NCI-H187 (cell line): ENCODE measurements at regions not wholly inside any gene's neighbourhood (a gene's known extent, or its start where the extent isn't known, plus 50 kb on each side); places are given as distances from the start of the nearest gene placed in this dataset.

Experiments used
- DNase-seq, 2 experiments: peaks; one replicate each; lab custom pipeline; 2025; lab: John Stamatoyannopoulos, UW

DNA sequence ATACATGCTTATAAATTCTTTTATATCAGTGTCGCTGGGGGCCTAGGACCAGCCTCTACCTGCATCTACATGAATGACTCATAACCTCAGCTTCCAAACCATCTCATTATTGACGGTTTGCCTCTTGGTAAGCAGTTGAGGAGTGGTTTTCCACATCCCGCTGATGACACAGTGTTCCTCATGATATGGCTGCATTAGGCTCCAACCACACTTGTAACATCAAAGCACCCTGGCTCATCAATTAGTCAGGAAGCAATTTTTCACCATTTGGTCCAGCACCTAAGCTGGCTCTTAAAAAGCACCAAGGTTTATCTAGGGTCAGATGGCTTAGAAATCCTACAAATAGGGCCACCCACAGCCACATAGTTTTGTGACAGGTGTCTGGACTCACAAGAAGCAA, 402.4 kb downstream of the ARHGEF28 start:
- DNase-seq: no peak

DNA sequence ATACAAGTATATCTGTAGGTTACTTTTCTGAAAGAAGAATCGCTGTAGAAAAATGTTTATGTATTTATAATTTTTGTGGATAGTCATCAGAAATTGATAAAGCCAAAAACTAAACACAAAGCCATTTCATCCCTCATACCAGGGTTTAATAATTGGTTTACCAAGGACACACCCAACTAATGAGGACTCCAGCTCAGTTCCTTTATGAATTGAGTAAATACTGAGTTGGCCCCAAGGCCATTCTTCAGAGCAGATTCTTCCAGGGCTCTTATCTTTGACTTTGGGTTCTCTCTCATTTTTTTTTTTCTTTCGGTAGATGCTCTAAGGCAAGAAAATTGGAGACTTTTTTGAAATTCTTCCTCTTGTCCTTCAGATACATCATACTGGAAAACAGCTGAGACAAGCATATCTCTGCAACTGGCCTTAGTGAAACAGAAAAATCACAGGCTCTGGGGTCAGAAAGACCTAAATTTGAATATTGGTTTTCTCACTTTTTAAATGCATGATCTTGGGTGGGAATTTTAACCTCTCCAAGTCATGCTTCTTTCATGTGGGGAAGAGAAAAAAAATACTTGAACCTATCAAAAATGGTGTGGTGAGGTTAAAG, 401.8 kb downstream of the ARHGEF28 start:
- DNase-seq: no peak

DNA sequence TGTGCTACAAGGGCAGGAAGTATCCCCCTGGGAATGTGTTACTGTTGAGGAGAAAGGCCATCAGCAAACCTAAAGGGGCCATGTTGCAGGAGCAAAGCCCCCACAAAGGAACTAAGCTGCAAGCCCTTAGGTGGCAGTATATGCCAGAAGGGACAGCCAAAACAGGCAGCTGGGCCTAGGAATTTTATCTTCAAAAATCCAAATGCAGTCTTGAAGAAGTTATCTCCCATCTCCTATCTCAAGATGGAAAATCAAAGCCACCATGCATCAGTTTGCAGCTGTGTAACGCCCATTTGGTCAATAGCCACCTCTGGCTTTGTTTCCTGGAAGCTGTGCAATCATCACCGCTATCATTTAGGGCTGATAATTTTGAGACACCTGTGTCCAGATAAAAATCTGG, 400.3 kb downstream of the ARHGEF28 start:
- DNase-seq: no peak

DNA sequence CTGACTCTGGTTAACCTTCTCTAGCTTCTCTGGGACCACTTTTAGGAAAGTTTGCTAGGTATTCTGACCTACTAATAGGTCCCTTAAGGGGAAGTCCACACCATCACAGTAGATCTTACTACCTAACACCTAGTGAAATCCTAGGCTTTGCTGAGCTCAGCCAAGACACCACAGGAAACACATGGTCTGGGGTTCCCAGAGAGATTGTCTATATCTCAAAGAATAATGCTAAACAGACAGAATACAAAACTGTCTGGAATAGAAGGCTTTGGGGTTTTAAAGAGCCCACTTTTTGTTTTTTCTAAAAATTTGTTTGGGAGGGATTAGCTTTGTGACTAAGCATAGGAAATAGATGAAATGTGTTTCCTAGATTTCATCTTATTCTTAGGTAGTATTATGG, 395.1 kb downstream of the ARHGEF28 start:
- no peak for DNase-seq

DNA sequence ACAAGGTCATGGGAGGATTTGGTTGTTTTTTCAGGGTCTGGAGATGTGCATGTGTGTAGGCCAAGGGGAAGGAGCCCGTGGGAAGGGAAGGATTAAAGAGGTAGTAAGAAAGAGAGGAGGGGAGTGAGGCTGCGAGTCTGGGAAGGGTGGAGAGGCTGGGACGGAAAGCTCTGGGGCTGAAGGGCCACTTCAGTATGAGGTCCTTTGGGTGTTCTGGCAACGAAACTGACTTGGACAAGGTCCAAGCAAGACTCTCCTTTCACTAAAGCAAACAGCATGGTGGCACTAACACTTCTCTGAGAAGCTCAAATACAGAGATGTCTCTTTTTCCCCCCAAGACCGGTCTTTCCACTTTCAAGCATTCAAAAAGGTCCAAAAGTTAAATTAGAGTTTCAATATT, 394.5 kb downstream of the ARHGEF28 start:
- DNase-seq: peak; percentile 9 to 14

DNA sequence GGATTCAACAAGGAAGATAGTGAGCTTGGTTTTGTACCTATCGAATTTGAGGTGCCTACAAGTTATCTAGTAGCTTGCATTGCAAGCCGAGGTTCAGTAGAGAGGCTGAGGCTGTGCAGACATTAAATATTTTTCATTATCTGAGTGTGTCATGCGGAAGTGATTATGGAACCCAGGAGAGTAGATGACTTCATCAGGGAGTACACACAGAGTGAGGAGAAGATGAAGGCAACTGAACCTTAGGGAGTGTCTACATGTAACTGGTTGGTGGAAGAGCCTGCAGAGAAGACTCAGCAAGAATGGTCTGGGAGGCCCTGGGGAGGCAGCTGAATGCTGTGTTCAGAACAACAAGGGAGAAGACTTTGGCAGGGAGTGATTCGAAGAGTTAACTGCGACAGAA, 393.9 kb downstream of the ARHGEF28 start:
- DNase-seq: no peak

DNA sequence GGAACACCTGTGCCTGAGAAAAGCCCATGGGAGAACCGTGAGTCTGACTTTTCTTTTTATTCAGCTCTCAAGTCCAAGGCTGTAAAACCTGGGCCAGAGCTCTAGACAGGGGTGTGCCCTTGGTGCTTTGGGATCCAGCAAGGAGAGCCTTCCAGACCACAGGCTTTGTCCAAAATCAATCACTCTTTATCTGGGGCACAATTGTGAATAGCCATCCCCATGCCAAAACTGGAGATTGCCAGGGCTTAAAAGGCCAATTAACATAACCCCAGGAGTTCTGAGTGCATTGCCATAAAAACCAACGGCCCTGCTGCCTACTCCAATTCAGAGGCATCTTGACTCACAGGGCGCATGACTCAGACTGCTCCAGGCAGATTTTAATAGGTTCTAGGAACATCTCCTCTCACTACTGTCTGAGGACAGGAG, 391.8 kb downstream of the ARHGEF28 start:
- no peak for DNase-seq

DNA sequence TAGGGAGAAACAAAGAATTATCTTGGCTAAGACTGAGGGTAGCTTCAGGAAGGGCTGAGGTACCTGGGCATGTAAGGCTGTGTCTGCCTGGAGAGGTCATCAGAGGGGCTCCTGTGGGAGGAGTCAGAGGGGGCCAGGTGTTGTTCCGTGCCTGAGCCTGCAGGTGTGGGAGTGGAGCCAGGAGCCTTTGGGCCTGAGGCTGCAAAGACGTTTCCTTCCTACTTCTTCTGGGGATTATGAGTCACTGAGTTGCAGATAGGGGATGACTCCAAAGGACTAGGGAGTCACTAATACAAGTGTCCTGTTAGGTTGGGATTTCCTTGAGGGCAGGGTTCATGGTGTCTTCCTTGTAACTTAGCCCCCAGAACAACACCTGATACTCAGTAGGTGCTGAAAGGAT, 391.1 kb downstream of the ARHGEF28 start:
- no peak for DNase-seq

DNA sequence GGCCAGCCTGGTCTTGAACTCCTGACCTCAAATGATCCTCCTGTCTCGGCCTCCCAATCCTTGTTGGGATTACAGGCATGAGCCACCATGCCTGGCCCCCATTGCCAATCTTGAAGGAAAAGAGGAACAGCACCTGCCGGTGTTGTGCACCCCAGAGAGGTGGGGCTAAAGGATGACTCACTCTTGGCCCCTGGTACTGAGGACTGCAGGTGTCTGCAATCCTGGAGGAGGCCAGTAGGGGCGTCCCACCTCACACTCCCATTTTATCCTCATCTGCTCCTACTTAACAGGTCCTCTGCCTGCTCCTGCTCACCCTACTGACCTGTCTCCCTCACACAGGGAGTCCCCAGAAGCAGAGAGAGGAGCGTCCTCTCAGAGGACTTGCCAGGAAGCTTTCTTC, 390.4 kb downstream of the ARHGEF28 start:
- DNase-seq: no peak

DNA sequence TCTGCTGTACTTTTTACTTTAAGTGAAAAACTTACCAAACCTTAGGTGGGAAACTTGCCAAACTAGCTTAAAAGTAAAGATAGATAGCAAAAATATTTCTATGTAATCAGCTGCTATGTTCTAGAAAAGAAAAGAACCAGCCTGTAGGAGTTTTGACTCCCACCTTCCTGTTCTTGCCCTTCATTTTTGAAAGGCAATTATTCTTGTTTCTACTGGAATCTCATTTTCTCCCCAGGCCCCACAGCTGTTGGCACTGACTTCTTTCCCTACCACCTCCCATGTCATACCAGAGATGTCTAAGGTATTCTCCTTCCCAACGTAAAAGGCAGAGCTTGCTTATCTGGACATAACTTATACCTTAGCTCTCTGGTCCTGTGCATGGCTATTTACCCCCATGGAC, 389.7 kb downstream of the ARHGEF28 start:
- no peak for DNase-seq

DNA sequence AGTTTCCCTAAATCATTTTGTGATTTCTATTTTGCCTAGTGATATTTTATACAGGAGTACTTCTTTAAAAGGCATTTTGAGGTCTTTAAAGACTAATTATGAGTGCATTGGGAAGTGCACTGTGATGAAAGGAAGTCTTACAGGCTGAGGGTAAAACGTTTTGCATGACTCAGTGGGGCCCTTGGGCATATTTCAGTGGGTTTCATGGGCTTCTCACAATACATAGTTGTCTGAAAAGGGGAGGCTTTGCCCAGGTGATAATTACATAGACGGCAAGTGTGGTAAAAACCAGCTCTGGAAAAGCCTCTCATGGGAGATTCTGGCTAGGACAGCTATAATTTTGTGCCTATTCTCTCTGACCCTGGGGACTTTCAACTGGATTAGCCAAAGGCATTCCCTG, 387.2 kb downstream of the ARHGEF28 start:
- no peak for DNase-seq

DNA sequence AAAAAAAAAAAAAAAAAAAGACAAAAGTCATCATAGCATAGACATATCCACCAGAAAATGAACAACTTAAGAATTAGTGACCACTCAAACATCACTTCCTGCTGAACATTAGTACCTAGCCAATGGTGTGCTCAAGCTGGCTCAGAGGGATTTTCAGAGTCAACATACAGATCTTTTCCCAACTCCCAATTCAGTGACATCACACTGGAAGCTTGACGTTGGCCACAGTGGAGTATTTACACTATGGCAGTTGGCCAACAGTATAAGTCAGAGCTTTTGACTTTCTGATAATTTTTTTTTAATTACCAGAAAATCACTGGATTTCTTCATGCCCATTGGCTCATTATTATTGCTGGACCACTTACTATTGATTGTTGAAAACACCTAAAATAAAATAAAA, 383.5 kb downstream of the ARHGEF28 start:
- DNase-seq: no peak

DNA sequence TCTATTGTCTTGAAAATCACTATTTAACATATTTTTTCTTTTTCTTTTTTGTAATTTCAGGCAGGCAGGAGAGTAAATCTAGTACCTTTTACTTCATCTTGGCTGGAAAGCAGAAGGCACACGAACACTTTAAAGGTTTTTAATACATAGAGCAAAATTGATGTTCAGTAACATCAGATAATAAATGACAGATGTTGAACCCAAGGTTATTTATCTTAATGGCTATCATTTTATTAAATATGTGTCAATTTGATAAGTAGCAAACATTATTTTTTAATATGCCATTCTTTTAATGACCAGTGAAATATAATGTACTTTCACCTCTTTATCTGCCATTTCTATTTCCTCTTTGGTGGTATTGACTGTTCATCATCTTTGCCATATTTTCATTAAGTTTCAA, 381.2 kb downstream of the ARHGEF28 start:
- no peak for DNase-seq

DNA sequence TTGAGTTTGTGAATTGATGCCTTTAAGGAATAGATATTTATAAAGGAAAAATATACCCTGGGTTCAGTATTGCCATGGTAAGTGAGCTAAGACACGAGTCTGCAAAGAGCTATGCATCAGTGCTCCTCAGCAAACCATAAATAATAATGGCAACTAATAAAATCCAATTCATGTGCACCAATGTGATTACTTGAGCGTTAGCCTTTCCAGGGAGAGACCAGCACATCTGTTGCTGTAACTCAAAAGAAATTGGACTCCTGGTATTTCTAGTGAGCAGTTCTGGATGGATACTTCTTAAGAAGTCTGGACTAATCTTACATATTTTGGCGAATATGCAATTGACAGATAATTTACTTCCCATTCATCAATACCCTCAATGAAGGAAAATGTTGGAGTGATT, 373.3 kb downstream of the ARHGEF28 start:
- DNase-seq: no peak

DNA sequence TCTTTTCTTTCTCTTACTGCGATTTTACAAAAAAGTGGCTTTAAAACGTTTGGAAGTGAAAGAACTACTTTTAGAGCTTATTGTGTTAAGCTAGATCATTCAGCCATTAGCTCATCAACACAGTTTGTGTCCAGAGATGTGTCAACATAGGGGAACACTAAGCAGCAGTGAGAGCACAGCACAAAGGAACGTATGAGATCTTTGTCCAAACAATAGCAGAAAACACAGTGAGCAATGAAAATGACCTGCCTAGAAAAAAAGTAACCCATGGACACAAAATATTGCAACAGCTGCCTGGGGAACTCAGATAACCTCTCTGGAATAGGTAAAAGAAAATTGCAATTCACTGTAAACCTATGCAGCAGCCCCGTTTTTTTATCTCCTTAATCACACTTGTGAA, 372.5 kb downstream of the ARHGEF28 start:
- DNase-seq: no peak

DNA sequence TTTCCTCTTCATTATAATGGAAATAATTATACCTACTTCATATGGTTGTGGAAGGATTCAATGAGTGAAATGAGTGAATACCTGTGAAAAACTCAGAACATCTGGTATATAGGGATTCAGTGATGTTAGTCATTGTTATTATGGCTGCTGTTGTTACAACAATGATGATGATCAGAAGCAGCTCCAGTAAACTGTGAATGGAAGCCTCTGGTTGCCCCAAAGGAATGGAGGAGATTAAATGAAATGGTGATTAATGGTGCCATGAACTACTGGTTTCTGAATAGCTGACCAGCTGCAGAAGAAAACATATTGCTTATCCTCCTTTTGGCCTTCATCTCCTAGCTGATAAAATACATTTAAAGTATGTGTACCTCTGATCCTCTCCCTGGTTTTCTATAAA, 372.0 kb downstream of the ARHGEF28 start:
- no peak for DNase-seq

DNA sequence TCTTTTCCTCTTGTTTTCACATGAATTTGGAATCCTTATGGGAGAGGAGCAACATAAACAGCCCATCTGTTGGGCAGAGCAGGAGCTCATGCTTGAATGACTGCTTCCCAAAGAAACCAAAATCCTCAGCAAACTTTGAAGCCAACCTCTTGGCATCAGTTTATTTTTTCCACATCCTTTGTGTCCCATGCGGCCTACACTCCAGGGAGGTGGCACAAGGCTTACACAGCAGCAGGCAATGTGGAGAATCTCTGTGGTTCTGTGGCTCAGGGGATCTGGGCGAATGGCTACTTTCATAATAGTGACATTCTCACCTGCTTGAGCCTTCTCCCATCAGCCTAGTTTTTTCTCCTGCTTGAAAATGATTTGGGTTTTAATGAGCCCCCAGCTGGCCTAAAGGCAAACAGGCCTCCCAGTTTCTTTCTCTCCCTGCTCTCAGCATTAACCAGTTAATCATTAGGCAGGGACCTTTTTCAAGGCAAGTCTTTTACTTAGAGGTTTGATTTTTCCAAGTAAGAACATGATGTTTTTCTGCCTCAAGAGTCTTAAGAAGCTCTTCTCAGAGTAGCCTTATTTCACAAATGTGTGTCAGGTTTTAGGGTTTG, 370.3 kb downstream of the ARHGEF28 start:
- DNase-seq: no peak

DNA sequence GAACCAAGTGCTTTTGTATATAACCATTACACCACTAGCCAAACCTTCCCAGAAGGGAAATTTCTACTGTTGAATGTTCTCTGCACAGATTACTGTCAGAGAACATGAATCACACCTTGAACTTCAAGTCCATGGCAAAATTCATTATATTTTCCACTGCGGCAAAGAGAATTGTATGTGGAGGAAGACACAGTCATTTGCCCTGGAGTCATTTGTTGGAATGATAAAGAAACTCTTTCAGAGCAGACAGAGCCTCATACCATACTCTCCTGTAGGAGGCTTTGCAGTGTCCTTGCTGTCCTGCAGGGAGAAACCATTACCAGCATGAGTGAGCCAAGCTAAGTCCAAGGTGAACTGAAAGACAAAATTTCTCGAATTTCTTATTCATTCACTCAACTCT, 369.0 kb downstream of the ARHGEF28 start:
- no peak for DNase-seq
